Epithelial cell of proximal tubule (primary cell): ENCODE measurements at regions not wholly inside any gene's neighbourhood (a gene's known extent, or its start where the extent isn't known, plus 50 kb on each side); places are given as distances from the start of the nearest gene placed in this dataset.

ENCODE experiments used
- DNase-seq: peaks from one replicate; pipeline ENCODE4 v3.0.0-alpha.2; 2011; ENCODE audit warnings: low read depth
- H3K4me3 ChIP-seq: 2 replicates; pipeline ENCODE4 v1.5.1; 2011; ENCODE audit warnings: low read depth, mild to moderate bottlenecking, low read length
- CTCF ChIP-seq: conservative IDR thresholded peaks from 2 replicates; pipeline ENCODE4 v1.5.1; 2012; ENCODE audit warnings: low read depth, mild to moderate bottlenecking, low read length

- TF ChIP-seq CTCF = no peak
- no peak overlapping the region for H3K4me3 ChIP-seq
- no peak for DNase-seq
Measured at GRCh38 chr21:16519036-16519435, 789.3 kb downstream of the USP25 start.

GRCh38 chr21:16519644-16520043 lies 789.9 kb downstream of the USP25 start:
- DNase-seq = no peak
- no peak for TF ChIP-seq CTCF
- H3K4me3 ChIP-seq = no peak overlapping the region

- no peak for DNase-seq
- no peak for TF ChIP-seq CTCF
- H3K4me3 ChIP-seq = no peak overlapping the region
Measured at GRCh38 chr21:16522548-16522947, 792.8 kb downstream of the USP25 start.

- no peak for DNase-seq
- no peak for TF ChIP-seq CTCF
- H3K4me3 ChIP-seq = no peak overlapping the region
Measured at GRCh38 chr21:16530656-16531055, 800.9 kb downstream of the USP25 start.

GRCh38 chr21:16532840-16533239 lies 803.1 kb downstream of the USP25 start:
- no peak for TF ChIP-seq CTCF
- DNase-seq = no peak
- H3K4me3 ChIP-seq = no peak overlapping the region

GRCh38 chr21:16533692-16534407 lies 804.1 kb downstream of the USP25 start:
- H3K4me3 ChIP-seq = peak overlapping the region; percentile 53
- TF ChIP-seq CTCF = no peak
- no peak for DNase-seq

GRCh38 chr21:16534408-16535101 lies 804.8 kb downstream of the USP25 start:
- H3K4me3 ChIP-seq = peak overlapping the region; percentile 53
- no peak for TF ChIP-seq CTCF
- DNase-seq = peak; percentile 35
